ENCODE measurements at regions not wholly inside any gene's neighbourhood (a gene's known extent, or its start where the extent isn't known, plus 50 kb on each side); places are given as distances from the start of the nearest gene placed in this dataset.

GRCh38 chr5:133760532-133760931 lies 148.2 kb upstream of the FSTL4 start:
- DNase-seq = no peak

GRCh38 chr5:133758641-133759040 lies 146.3 kb upstream of the FSTL4 start:
- DNase-seq = no peak

- no peak for DNase-seq
These were observed 145.1 kb upstream of the FSTL4 start for GRCh38 chr5:133757396-133757945.

DNA sequence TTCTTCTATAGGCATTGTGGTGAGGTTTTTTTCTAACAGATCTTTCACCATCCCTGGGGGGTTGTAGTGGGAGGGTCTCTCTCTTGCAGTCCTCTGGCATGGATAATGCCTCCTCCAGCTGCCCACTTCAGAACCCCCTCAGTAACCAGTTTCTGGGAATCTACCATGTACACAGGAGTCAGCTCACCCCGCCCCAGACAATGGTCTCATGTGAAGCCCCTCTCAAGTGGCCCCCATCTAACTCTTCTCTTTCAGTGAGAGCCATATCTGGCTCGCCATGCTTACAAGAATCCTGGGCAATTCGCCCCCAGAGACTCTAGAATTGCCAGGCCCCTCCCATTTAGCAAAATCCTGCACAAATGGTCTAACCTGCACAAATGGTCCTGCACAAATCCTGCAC lies 144.4 kb upstream of the FSTL4 start:
- DNase-seq = no peak

GRCh38 chr5:133756036-133756435 lies 143.7 kb upstream of the FSTL4 start:
- no peak for DNase-seq

GRCh38 chr5:133754575-133755169 lies 142.3 kb upstream of the FSTL4 start:
- DNase-seq = no peak

DNA sequence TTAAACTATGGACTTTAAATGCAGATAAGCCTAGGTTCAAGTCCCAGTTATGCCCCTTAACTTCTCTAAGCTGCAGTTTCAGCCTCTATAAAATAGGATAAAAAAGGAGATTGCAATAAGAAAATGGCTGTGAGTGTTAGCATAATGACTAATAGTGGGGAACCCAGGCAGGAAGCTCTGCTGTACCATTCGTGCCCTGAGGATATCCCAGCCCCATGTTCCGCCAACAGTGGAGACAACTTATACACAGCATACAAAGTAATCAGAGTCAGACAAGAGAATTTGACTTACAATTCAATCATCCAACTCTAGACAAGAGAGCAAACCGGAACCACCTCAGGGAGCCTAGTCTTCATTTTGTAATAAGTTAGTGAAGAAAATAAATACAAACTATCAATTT lies 141.5 kb upstream of the FSTL4 start:
- DNase-seq = no peak

- no peak for DNase-seq
These were observed 139.5 kb upstream of the FSTL4 start for GRCh38 chr5:133751846-133752245.

DNA sequence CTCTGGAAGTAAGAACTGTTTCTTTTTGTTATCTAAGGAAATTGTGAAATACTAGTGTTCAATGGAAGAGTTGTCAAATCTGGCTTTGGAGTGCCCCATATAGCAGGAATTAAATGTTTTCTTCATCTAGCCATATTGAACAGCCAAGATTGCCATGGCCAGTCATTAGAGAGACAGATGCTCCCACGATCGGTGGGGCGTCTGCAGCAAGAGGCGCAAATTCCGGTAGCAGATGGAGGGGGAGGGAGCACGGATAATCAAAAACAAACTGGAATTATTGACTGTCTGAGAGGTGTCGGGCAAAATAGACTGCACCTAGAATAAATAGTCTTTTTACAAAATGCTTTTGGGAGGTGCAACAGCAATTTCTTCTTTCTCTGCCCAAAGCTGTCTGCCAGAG lies 139.1 kb upstream of the FSTL4 start:
- DNase-seq = no peak

DNA sequence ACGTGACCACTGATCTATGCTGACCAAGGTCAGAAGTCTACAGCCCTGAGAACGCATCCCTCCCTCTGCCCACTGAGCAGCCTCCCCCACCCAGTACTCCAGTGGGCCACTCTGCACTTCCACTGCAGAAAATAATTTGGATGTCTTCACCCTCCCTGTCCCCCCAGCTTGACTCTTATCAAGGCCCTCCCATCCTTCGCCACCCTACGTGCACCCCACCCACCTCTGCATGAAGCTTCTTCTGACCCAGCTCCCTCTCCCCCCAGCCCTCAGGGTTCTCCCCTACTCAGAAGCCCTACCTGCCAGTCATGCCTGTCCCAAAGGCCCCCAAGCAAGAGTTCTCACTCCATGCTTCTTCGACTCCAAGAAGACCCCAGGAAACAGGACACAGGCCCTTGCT lies 138.5 kb upstream of the FSTL4 start:
- no peak for DNase-seq

DNA sequence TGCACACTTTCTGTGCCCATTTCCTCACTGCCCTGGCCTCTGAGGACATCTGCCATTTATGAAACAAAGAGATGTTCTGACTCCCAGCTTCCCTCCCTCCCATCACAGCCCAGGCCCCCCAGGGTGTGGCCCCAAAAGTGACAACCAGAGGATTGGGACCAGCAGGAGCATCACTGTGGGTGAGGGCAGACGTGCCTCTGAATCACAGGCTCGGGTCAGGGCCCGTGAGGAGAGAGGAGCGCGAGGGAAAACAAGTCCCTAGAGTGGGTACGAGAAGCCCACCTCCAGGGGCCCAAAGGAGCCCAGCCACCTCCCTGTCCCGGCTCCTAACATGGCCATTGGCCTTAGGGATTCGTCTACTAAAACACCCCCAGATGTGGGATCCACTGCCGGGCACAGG lies 138.0 kb upstream of the FSTL4 start:
- DNase-seq = no peak

DNA sequence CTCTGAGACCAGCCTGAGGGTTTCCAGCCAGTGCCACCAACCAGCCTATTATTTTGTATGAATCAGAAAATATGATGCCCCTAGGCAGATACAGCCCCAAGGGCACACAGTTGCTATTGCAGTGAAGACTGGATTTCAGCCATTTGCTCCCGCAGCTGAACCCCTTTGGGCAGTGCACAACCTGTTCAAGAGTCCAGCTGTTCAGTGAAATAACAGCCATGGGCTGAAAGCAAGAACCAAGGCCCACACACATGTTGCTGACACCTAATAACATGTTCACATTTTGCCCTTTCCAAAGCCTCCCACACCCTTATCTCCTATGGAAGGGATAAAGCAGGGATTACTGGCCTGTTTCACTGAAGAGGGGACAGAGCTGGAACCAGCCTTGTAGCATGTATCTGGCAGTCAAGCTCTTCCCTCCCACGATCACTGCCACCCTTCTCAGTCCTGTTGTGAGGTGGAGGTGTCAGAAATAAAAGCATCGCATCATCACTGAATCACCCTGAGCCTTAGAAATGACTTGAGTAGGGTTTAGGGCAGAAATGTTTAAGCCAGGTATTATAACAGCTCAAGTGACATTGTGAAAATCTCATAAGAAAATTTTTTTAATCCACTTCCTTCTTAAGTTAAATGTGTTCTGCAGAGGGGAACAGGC lies 137.1 kb upstream of the FSTL4 start:
- no peak for DNase-seq

DNA sequence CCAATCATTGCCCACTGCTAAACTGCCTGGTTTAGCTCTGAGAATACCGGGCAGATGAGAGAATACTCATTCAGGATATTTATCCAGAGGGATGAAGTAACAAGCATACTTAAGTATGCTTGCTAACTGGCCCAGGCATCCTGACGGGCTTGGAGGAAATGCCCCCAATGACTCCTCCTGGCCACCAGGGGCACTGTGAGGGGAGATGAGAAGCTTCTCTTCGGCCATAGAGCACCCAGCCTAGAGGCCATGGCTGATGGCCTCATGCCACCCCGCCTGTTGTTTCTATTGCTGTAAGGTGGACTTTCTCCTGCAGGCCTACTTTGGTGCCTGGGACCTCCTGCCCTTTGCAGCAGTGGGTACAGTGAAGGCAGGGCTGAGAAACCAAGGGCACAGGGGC lies 134.5 kb upstream of the FSTL4 start:
- no peak for DNase-seq

DNA sequence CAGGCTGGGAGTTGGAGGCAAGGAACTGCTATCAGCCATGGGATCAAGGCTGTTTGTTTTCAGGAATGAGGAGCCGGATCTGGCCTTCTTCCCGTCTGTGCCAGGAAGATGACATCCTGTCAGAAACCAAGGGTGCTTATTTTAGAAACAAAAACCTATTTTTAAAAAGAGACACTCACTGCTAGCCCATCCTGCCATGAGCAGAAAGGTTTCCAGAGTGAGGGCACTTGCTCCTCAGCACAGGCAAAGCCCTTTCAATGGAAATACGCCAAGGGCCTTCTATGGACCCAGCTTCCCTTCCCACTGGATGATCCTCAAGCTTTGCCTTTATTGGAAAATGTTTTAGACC lies 132.6 kb upstream of the FSTL4 start:
- no peak for DNase-seq

- DNase-seq = no peak
These were observed 132.0 kb upstream of the FSTL4 start for GRCh38 chr5:133744051-133744959.

GRCh38 chr5:133742431-133742988 lies 130.2 kb upstream of the FSTL4 start:
- DNase-seq = no peak

- no peak for DNase-seq
These were observed 129.5 kb upstream of the FSTL4 start for GRCh38 chr5:133741818-133742355.

DNA sequence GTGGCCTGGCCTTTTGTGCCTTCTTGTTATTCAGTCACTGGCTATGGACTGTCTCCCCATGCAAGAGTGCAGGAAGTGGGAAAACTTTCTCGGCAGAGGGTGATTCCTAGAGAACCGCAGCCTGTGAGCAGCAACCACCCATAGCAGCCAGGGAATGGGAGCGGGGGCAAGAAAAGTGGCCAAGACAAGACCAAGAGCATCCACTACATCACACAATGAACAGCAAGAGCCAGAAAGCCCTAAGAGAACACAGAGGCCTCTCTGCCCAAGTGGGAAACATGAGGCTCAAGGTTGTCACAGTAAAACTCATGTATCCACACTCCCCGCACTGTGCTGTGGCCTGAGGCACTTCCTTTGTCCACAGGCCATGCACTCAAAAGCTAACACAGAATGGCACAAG lies 129.1 kb upstream of the FSTL4 start:
- DNase-seq = no peak

GRCh38 chr5:133739181-133739780 lies 126.9 kb upstream of the FSTL4 start:
- no peak for DNase-seq

GRCh38 chr5:133738271-133738670 lies 125.9 kb upstream of the FSTL4 start:
- DNase-seq = no peak

- no peak for DNase-seq
These were observed 124.2 kb upstream of the FSTL4 start for GRCh38 chr5:133736512-133736911.

- DNase-seq = no peak
These were observed 123.0 kb upstream of the FSTL4 start for GRCh38 chr5:133735346-133735745.

DNA sequence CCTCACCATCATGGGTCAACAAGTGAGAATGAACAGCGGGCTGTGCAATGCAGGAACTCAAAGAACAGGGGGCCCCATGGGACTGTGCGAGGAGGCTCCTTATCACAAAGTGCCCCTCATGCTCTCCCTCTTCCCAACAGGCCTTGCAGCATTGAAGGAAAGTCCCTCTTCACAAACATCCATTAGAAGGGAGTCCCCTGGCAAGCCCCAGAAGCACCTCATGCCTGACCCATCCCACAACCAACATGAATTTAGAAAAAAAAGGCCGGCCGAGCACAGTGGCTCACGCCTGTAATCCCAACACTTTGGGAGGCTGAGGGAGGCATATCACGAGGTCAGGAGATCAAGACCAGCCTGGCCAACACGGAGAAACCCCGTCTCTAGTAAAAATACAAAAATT lies 122.6 kb upstream of the FSTL4 start:
- no peak for DNase-seq

Measured in NCI-H146 (cell line).